ENCODE measurements at regions not wholly inside any gene's neighbourhood (a gene's known extent, or its start where the extent isn't known, plus 50 kb on each side); places are given as distances from the start of the nearest gene placed in this dataset.
"Not testable (repeated sequence)": the region's sequence is repeated elsewhere in the genome, so short reads cannot be mapped to it uniquely, and the experiment has no call there.

- no peak for DNase-seq
Observed at GRCh38 chr15:23983500-23984259, 296.6 kb upstream of the NDN start.

- DNase-seq: no peak
Observed at GRCh38 chr15:23994273-23994672, 307.2 kb upstream of the NDN start.

GRCh38 chr15:23998056-23998455, 311.0 kb upstream of the NDN start:
- no peak for DNase-seq

GRCh38 chr15:24008476-24008875, 321.4 kb upstream of the NDN start:
- no peak for DNase-seq

GRCh38 chr15:24017470-24017869, 330.4 kb upstream of the NDN start:
- DNase-seq: no peak

GRCh38 chr15:24039683-24040082, 352.6 kb upstream of the NDN start:
- DNase-seq: no peak

GRCh38 chr15:24054547-24055245, 367.6 kb upstream of the NDN start:
- DNase-seq: no peak

GRCh38 chr15:24067733-24068501, 380.8 kb upstream of the NDN start:
- no peak for DNase-seq

- DNase-seq: no peak
Observed at GRCh38 chr15:24075420-24076089, 388.4 kb upstream of the NDN start.

GRCh38 chr15:24076090-24076784, 389.1 kb upstream of the NDN start:
- DNase-seq: no peak

- no peak for DNase-seq
Observed at GRCh38 chr15:24078310-24079029, 391.4 kb upstream of the NDN start.

- DNase-seq: not testable (repeated sequence)
Observed at GRCh38 chr15:24088941-24089340, 401.8 kb upstream of the NDN start.

- DNase-seq: not testable (repeated sequence)
Observed at GRCh38 chr15:24101503-24101902, 414.4 kb upstream of the NDN start.

GRCh38 chr15:24107524-24107923, 420.4 kb upstream of the NDN start:
- DNase-seq: not testable (repeated sequence)

GRCh38 chr15:24107948-24108347, 420.8 kb upstream of the NDN start:
- DNase-seq: not testable (repeated sequence)

GRCh38 chr15:24108349-24108748, 421.2 kb upstream of the NDN start:
- not testable (repeated sequence) for DNase-seq

GRCh38 chr15:24139622-24140021, 452.5 kb upstream of the NDN start:
- DNase-seq: not testable (repeated sequence)

GRCh38 chr15:24145070-24145469, 458.0 kb upstream of the NDN start:
- not testable (repeated sequence) for DNase-seq

- no peak for DNase-seq
Observed at GRCh38 chr15:24146251-24146650, 459.1 kb upstream of the NDN start.

- no peak for DNase-seq
Observed at GRCh38 chr15:24150542-24150941, 463.4 kb upstream of the NDN start.

- DNase-seq: not testable (repeated sequence)
Observed at GRCh38 chr15:24158306-24158705, 471.2 kb upstream of the NDN start.

GRCh38 chr15:24165512-24165911, 478.4 kb upstream of the NDN start:
- not testable (repeated sequence) for DNase-seq
